HEK293 (cell line): ENCODE measurements at regions not wholly inside any gene's neighbourhood (a gene's known extent, or its start where the extent isn't known, plus 50 kb on each side); places are given as distances from the start of the nearest gene placed in this dataset.

Source experiments
- CTCF ChIA-PET: fragments of 350-600 bp; formaldehyde crosslinking; extraction: SDS; loops from one replicate; lab custom pipeline; 2021; ENCODE audit warnings: antibody characterized with exemption; lab: Yijun Ruan, JAX
- POLR2A ChIA-PET: fragments of 300-600 bp; formaldehyde crosslinking; extraction: SDS; loops from one replicate; lab custom pipeline; 2020; ENCODE audit warnings: antibody characterized with exemption, inconsistent platforms; lab: Yijun Ruan, JAX
- H3K27ac ChIP-seq: fragments of 200-500 bp; sonication (Bioruptor generic); 2 replicates; pipeline ENCODE4 v1.5.1; 2014; ENCODE audit warnings: low read depth, low read length, control low read depth, inconsistent platforms; ENCODE audit errors: extremely low read depth
- H3K36me3 ChIP-seq, 2 experiments: fragments of 200-500 bp in 1 of 2; sonication (Bioruptor generic) in 1 of 2; 1 replicate in 1 of 2; 2 replicates in 1 of 2; pipeline ENCODE4 v1.5.1; 2014 to 2017; ENCODE audit warnings: inconsistent platforms in 2 of 2, low read length in 2 of 2; ENCODE audit not compliant: control insufficient read depth in 2 of 2, insufficient read depth in 1 of 2
- H3K4me1 ChIP-seq: fragments of 200-500 bp; sonication (Bioruptor generic); 2 replicates; pipeline ENCODE4 v1.5.1; 2014; ENCODE audit warnings: mild to moderate bottlenecking, low read length, inconsistent platforms; ENCODE audit not compliant: control insufficient read depth, insufficient read depth
- H3K4me3 ChIP-seq: 2 replicates; pipeline ENCODE4 v1.5.1; 2011; ENCODE audit warnings: low read depth, mild to moderate bottlenecking, control low read depth, low read length, moderate library complexity
- H3K9me3 ChIP-seq: fragments of 200-500 bp; sonication (Bioruptor generic); 2 replicates; pipeline ENCODE4 v1.5.1; 2014; ENCODE audit warnings: low read depth, low read length, inconsistent platforms; ENCODE audit not compliant: control insufficient read depth, insufficient read depth
- BCL11A ChIP-seq: fragments of 450-650 bp; formaldehyde crosslinking; IDR thresholded peaks from 2 replicates; pipeline ENCODE4 v1.5.1; 2016; ENCODE audit warnings: low read depth, missing biosample characterization, missing genetic modification characterization
- KLF7 ChIP-seq: fragments of 450-650 bp; formaldehyde crosslinking; IDR thresholded peaks from 2 replicates; pipeline ENCODE4 v1.5.1; 2016; ENCODE audit warnings: missing biosample characterization, missing genetic modification characterization, borderline replicate concordance
- MZF1 ChIP-seq: fragments of 450-650 bp; formaldehyde crosslinking; IDR thresholded peaks from 2 replicates; pipeline ENCODE4 v1.5.1; 2017; ENCODE audit warnings: missing biosample characterization, missing genetic modification characterization, borderline replicate concordance
- ZBTB17 ChIP-seq: fragments of 450-650 bp; formaldehyde crosslinking; IDR thresholded peaks from 2 replicates; pipeline ENCODE4 v1.5.1; 2016; ENCODE audit warnings: missing biosample characterization, missing genetic modification characterization
- ZBTB48 ChIP-seq: fragments of 450-650 bp; formaldehyde crosslinking; IDR thresholded peaks from 2 replicates; pipeline ENCODE4 v1.5.1; 2016; ENCODE audit warnings: missing biosample characterization, missing genetic modification characterization
- ZNF132 ChIP-seq: fragments of 450-650 bp; formaldehyde crosslinking; IDR thresholded peaks from 2 replicates; pipeline ENCODE4 v1.5.1; 2017; ENCODE audit warnings: missing biosample characterization, missing genetic modification characterization, borderline replicate concordance
- ZNF155 ChIP-seq: fragments of 450-650 bp; formaldehyde crosslinking; IDR thresholded peaks from 2 replicates; pipeline ENCODE4 v1.5.1; 2016; ENCODE audit warnings: missing biosample characterization, missing genetic modification characterization
- ZNF175 ChIP-seq: fragments of 450-650 bp; formaldehyde crosslinking; IDR thresholded peaks from 2 replicates; pipeline ENCODE4 v1.5.1; 2016; ENCODE audit warnings: missing biosample characterization, missing genetic modification characterization
- ZNF302 ChIP-seq: fragments of 450-650 bp; formaldehyde crosslinking; IDR thresholded peaks from 2 replicates; pipeline ENCODE4 v1.5.1; 2016; ENCODE audit warnings: missing biosample characterization, missing genetic modification characterization, low read depth
- ZNF354C ChIP-seq: fragments of 450-650 bp; formaldehyde crosslinking; IDR thresholded peaks from 2 replicates; pipeline ENCODE4 v1.5.1; 2016; ENCODE audit warnings: missing biosample characterization, missing genetic modification characterization, low read depth, borderline replicate concordance
- ZNF391 ChIP-seq: fragments of 450-650 bp; formaldehyde crosslinking; IDR thresholded peaks from 2 replicates; pipeline ENCODE4 v1.5.1; 2016; ENCODE audit warnings: low read depth, missing biosample characterization, missing genetic modification characterization, borderline replicate concordance
- ZNF426 ChIP-seq: fragments of 450-650 bp; formaldehyde crosslinking; IDR thresholded peaks from 2 replicates; pipeline ENCODE4 v1.5.1; 2017; ENCODE audit warnings: missing biosample characterization, missing genetic modification characterization, mild to moderate bottlenecking, inconsistent platforms, moderate library complexity
- ZNF548 ChIP-seq: fragments of 450-650 bp; formaldehyde crosslinking; IDR thresholded peaks from 2 replicates; pipeline ENCODE4 v1.5.1; 2016; ENCODE audit warnings: missing biosample characterization, missing genetic modification characterization
- ZNF626 ChIP-seq: fragments of 450-650 bp; sonication (Bioruptor Pico); formaldehyde crosslinking; IDR thresholded peaks from 2 replicates; pipeline ENCODE4 v1.5.1; 2018; ENCODE audit warnings: missing biosample characterization, missing genetic modification characterization, inconsistent platforms
- ZXDB ChIP-seq: fragments of 450-650 bp; formaldehyde crosslinking; IDR thresholded peaks from 2 replicates; pipeline ENCODE4 v1.5.1; 2016; ENCODE audit warnings: missing biosample characterization, missing genetic modification characterization
- TF ChIP-seq, protein P1 (sequence below): fragments of 450-650 bp; formaldehyde crosslinking; IDR thresholded peaks from 2 replicates; pipeline ENCODE4 v1.5.1; 2016; ENCODE audit warnings: missing biosample characterization, missing genetic modification characterization, borderline replicate concordance
- TF ChIP-seq, protein P2 (sequence below): fragments of 450-650 bp; formaldehyde crosslinking; IDR thresholded peaks from 2 replicates; pipeline ENCODE4 v1.5.1; 2016; ENCODE audit warnings: missing biosample characterization, missing genetic modification characterization
- TF ChIP-seq, protein P3 (sequence below): fragments of 450-650 bp; formaldehyde crosslinking; IDR thresholded peaks from 2 replicates; pipeline ENCODE4 v1.5.1; 2016; ENCODE audit warnings: missing biosample characterization, missing genetic modification characterization
- TF ChIP-seq, protein P4 (sequence below): sonication (generic); formaldehyde crosslinking; IDR thresholded peaks from 2 replicates; pipeline ENCODE4 v1.8.1; 2022; ENCODE audit warnings: mild to moderate bottlenecking, moderate library complexity, missing genetic modification reagents
- TF ChIP-seq, protein P5 (sequence below): fragments of 450-650 bp; formaldehyde crosslinking; IDR thresholded peaks from 2 replicates; pipeline ENCODE4 v1.5.1; 2017; ENCODE audit warnings: missing biosample characterization, missing genetic modification characterization

GRCh38 chr3:115359536-115359935 lies 212.4 kb upstream of the ZBTB20 start (continued):
- no peak for TF ChIP-seq BCL11A (tag by site-specific recombination)
- TF ChIP-seq ZNF548 (tag by site-specific recombination), result no peak
- TF ChIP-seq, protein P1, sequence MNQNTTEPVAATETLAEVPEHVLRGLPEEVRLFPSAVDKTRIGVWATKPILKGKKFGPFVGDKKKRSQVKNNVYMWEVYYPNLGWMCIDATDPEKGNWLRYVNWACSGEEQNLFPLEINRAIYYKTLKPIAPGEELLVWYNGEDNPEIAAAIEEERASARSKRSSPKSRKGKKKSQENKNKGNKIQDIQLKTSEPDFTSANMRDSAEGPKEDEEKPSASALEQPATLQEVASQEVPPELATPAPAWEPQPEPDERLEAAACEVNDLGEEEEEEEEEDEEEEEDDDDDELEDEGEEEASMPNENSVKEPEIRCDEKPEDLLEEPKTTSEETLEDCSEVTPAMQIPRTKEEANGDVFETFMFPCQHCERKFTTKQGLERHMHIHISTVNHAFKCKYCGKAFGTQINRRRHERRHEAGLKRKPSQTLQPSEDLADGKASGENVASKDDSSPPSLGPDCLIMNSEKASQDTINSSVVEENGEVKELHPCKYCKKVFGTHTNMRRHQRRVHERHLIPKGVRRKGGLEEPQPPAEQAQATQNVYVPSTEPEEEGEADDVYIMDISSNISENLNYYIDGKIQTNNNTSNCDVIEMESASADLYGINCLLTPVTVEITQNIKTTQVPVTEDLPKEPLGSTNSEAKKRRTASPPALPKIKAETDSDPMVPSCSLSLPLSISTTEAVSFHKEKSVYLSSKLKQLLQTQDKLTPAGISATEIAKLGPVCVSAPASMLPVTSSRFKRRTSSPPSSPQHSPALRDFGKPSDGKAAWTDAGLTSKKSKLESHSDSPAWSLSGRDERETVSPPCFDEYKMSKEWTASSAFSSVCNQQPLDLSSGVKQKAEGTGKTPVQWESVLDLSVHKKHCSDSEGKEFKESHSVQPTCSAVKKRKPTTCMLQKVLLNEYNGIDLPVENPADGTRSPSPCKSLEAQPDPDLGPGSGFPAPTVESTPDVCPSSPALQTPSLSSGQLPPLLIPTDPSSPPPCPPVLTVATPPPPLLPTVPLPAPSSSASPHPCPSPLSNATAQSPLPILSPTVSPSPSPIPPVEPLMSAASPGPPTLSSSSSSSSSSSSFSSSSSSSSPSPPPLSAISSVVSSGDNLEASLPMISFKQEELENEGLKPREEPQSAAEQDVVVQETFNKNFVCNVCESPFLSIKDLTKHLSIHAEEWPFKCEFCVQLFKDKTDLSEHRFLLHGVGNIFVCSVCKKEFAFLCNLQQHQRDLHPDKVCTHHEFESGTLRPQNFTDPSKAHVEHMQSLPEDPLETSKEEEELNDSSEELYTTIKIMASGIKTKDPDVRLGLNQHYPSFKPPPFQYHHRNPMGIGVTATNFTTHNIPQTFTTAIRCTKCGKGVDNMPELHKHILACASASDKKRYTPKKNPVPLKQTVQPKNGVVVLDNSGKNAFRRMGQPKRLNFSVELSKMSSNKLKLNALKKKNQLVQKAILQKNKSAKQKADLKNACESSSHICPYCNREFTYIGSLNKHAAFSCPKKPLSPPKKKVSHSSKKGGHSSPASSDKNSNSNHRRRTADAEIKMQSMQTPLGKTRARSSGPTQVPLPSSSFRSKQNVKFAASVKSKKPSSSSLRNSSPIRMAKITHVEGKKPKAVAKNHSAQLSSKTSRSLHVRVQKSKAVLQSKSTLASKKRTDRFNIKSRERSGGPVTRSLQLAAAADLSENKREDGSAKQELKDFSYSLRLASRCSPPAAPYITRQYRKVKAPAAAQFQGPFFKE (tag by site-specific recombination), result no peak

- TF ChIP-seq, protein P2, sequence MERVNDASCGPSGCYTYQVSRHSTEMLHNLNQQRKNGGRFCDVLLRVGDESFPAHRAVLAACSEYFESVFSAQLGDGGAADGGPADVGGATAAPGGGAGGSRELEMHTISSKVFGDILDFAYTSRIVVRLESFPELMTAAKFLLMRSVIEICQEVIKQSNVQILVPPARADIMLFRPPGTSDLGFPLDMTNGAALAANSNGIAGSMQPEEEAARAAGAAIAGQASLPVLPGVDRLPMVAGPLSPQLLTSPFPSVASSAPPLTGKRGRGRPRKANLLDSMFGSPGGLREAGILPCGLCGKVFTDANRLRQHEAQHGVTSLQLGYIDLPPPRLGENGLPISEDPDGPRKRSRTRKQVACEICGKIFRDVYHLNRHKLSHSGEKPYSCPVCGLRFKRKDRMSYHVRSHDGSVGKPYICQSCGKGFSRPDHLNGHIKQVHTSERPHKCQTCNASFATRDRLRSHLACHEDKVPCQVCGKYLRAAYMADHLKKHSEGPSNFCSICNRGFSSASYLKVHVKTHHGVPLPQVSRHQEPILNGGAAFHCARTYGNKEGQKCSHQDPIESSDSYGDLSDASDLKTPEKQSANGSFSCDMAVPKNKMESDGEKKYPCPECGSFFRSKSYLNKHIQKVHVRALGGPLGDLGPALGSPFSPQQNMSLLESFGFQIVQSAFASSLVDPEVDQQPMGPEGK (tag by site-specific recombination), result no peak
- TF ChIP-seq ZNF626 (tag by site-specific recombination), result no peak
- TF ChIP-seq ZNF354C (tag by site-specific recombination), result no peak
- no peak for TF ChIP-seq KLF7 (tag by site-specific recombination)
- no peak for TF ChIP-seq ZNF426 (tag by site-specific recombination)
- TF ChIP-seq ZXDB, result no peak
- no peak for TF ChIP-seq ZNF132 (tag by site-specific recombination)
- TF ChIP-seq, protein P3, sequence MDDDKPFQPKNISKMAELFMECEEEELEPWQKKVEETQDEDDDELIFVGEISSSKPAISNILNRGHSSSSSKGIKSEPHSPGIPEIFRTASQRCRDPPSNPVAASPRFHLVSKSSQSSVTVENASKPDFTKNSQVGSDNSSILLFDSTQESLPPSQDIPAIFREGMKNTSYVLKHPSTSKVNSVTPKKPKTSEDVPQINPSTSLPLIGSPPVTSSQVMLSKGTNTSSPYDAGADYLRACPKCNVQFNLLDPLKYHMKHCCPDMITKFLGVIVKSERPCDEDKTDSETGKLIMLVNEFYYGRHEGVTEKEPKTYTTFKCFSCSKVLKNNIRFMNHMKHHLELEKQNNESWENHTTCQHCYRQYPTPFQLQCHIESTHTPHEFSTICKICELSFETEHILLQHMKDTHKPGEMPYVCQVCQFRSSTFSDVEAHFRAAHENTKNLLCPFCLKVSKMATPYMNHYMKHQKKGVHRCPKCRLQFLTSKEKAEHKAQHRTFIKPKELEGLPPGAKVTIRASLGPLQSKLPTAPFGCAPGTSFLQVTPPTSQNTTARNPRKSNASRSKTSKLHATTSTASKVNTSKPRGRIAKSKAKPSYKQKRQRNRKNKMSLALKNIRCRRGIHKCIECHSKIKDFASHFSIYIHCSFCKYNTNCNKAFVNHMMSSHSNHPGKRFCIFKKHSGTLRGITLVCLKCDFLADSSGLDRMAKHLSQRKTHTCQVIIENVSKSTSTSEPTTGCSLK, result no peak
- TF ChIP-seq ZNF175, result no peak
- TF ChIP-seq MZF1 (tag by site-specific recombination), result no peak
- TF ChIP-seq ZNF155 (tag by site-specific recombination), result no peak
- TF ChIP-seq ZNF302, result no peak
- TF ChIP-seq, protein P4, sequence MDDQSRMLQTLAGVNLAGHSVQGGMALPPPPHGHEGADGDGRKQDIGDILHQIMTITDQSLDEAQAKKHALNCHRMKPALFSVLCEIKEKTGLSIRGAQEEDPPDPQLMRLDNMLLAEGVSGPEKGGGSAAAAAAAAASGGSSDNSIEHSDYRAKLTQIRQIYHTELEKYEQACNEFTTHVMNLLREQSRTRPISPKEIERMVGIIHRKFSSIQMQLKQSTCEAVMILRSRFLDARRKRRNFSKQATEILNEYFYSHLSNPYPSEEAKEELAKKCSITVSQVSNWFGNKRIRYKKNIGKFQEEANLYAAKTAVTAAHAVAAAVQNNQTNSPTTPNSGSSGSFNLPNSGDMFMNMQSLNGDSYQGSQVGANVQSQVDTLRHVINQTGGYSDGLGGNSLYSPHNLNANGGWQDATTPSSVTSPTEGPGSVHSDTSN (CRISPR knock-in tag), result no peak
- TF ChIP-seq ZBTB48, result no peak
- no peak for TF ChIP-seq ZNF391
- TF ChIP-seq, protein P5, sequence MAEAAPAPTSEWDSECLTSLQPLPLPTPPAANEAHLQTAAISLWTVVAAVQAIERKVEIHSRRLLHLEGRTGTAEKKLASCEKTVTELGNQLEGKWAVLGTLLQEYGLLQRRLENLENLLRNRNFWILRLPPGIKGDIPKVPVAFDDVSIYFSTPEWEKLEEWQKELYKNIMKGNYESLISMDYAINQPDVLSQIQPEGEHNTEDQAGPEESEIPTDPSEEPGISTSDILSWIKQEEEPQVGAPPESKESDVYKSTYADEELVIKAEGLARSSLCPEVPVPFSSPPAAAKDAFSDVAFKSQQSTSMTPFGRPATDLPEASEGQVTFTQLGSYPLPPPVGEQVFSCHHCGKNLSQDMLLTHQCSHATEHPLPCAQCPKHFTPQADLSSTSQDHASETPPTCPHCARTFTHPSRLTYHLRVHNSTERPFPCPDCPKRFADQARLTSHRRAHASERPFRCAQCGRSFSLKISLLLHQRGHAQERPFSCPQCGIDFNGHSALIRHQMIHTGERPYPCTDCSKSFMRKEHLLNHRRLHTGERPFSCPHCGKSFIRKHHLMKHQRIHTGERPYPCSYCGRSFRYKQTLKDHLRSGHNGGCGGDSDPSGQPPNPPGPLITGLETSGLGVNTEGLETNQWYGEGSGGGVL (tag by site-specific recombination), result no peak
- no peak for TF ChIP-seq ZBTB17
- Histone ChIP-seq H3K4me1 (no peaks in the 10 kb centered on the region), H3K27ac (no peak overlapping the region), H3K36me3 (no peaks in the 10 kb centered on the region), H3K4me3 (no peak overlapping the region), H3K9me3 (no peaks in the 10 kb centered on the region)
- ChIA-PET CTCF (no interaction called here), POLR2A (no interaction called here)
These were observed 214.7 kb upstream of the ZBTB20 start for GRCh38 chr3:115361806-115362205.
